NCI-H1694 treated with DMSO at 0.1 percent for 48 hours (cell line): ENCODE measurements at regions not wholly inside any gene's neighbourhood (a gene's known extent, or its start where the extent isn't known, plus 50 kb on each side); places are given as distances from the start of the nearest gene placed in this dataset.
"Not testable (repeated sequence)": the region's sequence is repeated elsewhere in the genome, so short reads cannot be mapped to it uniquely, and the experiment has no call there.

Experiments
- DNase-seq: peaks from one replicate; lab custom pipeline; 2025; lab: John Stamatoyannopoulos, UW

DNA sequence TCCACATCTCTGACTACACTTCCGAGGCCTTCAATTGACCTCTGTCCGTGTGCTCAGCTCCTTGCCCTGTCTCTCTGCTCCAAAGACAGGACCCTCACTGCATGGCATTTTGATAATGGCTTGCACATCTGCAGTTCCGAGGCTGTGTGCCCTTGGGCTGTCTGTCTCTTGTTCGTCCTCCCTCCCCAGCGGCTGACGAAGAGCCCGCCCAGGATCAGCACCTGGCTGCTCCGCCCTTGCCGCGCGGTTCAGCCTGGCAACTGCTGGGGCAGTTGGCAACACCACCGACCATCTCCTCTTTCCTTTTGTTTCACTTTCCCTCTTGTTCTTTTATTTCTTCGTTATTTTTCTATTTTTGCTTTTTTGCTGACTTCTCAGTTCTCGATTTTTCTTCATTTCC, 270.4 kb downstream of the TEX29 start:
- no peak for DNase-seq

GRCh38 chr13:111593490-111593889, 273.0 kb downstream of the TEX29 start:
- DNase-seq: not testable (repeated sequence)

DNA sequence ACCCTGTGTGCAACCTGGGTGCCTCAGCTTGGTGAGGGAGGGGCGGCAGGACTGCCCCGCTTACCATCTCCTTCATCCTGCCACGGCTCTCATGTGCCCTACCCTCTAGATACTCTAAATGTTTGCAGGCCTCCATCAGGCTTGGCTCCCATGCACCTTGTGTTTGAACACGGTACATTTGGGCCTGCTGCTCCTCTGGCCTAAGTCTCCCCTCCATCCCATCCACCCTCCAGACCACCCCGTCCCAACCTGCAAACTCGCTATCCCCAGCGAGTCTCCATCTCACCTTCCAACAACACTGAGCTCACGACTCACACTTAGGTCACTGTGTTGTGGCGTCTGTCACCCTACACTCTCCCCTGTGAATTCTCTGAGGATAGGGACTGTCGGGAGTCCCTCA, 274.2 kb downstream of the TEX29 start:
- no peak for DNase-seq

DNA sequence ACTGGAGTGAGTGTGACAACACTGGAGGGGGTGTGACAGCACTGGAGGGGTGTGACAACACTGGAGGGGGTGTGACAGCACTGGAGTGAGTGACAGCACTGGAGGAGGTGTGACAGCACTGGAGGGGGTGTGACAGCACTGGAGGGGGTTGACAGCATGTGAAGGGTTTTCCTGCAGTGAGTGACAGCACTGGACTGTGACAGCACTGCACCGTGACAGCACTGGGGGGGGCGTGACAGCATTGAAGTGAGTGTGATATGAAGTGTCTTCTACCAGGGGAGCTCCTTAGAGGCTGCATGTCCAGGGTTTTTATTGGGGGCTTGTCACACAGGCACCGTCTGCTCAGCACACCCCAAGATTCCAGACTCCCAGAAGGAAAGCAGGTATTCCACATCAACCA, 274.8 kb downstream of the TEX29 start:
- no peak for DNase-seq

- no peak for DNase-seq
Measured at GRCh38 chr13:111595791-111596190, 275.3 kb downstream of the TEX29 start.

GRCh38 chr13:111597191-111597611, 276.8 kb downstream of the TEX29 start:
- no peak for DNase-seq

DNA sequence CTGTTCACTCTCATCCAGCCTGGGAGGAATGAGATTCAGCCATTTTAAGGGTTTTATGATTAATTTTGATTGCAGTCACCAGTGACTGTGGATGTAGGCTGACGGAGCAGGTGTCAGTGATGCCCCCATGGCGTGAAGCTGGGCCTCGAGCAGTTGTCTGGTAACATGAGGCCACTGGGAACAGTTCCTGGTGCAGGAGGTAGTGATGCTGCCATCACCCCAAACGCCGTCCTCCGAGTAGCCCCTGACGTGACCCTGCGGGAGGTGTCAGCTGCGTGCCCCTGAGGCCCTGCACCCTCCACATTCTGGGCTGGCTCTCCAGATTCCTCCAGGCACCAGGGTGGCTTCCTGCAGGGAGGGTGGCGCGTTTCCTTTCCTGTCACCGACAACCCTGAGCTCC, 277.2 kb downstream of the TEX29 start:
- no peak for DNase-seq

GRCh38 chr13:111598747-111599146, 278.3 kb downstream of the TEX29 start:
- DNase-seq: no peak

GRCh38 chr13:111599791-111600190, 279.3 kb downstream of the TEX29 start:
- no peak for DNase-seq

GRCh38 chr13:111602874-111603273, 282.4 kb downstream of the TEX29 start:
- no peak for DNase-seq

- DNase-seq: no peak
Measured at GRCh38 chr13:111604097-111604496, 283.7 kb downstream of the TEX29 start.

- no peak for DNase-seq
Measured at GRCh38 chr13:111608556-111608955, 288.1 kb downstream of the TEX29 start.

DNA sequence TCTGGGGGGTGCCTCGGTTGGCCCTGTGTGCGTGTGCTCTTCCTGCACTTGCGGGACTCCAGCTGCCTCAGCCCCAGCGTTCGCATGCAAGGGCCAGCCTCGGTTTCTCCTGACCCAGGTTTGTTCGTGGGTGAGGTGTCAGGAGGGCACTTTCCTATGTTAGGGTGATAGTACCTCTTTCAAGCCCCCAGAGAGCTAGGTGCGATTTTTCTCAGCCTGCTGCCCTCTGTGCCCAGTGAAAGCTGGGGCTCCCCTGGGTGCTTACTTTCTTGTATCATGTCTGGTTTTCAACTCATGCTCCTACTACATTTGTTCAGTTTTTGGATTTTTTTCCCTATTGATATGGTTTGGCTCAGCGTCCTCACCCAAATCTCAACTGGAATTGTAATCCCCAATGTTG, 289.2 kb downstream of the TEX29 start:
- no peak for DNase-seq

- no peak for DNase-seq
Measured at GRCh38 chr13:111610081-111610480, 289.6 kb downstream of the TEX29 start.

- DNase-seq: no peak
Measured at GRCh38 chr13:111610879-111611278, 290.4 kb downstream of the TEX29 start.

DNA sequence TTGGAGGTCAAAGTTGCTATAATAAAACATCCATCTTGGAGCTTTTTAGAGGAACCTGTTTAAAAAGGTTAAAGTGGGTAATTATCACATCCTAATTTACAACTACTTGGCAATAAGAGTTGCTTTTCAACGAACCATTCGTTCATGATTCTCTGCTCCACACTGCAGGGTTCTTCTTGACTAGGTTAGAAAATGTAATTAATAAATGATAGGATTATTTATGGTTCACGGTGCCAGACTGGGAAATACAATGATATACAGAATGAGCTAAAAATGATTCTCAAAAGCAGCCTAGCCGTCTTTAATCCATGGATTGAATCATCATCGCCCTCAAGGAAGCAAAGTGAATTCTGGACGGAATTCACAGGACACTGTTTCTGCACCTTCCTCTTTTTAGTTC, 291.2 kb downstream of the TEX29 start:
- no peak for DNase-seq

GRCh38 chr13:111612886-111613285, 292.4 kb downstream of the TEX29 start:
- DNase-seq: no peak

GRCh38 chr13:111614009-111614408, 293.6 kb downstream of the TEX29 start:
- DNase-seq: no peak

GRCh38 chr13:111614613-111615012, 294.2 kb downstream of the TEX29 start:
- DNase-seq: no peak

DNA sequence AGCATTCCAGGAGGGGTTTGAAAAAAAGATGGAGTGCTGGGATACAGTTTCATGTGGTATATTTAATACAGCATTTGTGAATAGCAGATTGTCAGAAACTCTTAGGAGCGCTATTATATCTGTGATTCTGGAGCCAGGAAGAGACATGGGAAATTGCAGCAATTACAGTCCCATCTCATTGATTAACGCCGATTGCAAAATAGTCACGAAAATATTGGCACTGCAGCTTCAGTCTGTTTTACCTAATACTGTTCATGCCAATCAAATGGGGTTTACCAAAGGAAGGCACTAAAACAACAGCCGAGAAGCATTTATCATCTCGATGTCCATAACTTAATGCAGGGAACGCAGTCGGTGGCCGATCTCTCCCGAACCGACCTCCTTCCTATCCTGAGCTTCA, 295.8 kb downstream of the TEX29 start:
- DNase-seq: no peak

DNA sequence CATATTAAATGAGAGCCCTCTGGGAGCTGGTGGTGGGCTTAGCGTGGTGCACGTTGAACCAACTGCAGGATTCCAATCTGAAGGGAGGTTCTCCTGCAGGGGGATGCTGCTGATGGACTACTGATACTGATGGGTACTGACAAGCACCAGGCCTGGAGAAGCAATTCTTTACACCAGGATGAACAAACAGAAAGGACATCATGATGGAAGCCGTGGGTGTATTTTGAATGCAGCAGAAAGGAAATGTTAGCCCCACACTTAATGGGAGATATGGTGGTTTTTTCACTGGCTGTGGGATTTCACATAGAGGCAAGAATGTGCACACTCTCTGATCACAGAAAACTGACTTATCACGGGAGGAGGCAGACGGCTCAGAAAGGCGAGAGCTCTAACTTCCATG, 299.7 kb downstream of the TEX29 start:
- no peak for DNase-seq

DNA sequence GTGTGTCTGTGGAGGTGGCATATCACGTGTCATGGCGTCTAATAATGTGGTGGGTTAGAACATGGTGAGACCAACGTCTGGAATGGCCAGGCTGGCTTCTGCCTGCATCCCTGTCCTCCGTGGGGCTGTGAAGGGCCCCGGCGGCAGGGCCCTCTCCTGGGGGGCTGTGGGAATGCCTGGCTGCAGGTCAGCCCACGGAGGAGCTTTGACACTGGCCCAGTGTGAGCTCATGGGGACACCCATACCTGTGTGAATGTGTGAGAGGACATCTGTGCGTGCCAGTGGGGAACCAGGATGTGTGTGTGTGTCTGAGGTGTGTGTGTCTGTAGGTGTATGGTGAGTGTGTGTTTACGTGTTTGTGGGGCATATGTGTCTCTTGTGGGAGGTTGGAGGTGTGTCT, 300.1 kb downstream of the TEX29 start:
- no peak for DNase-seq

- no peak for DNase-seq
Measured at GRCh38 chr13:111621164-111621563, 300.7 kb downstream of the TEX29 start.

DNA sequence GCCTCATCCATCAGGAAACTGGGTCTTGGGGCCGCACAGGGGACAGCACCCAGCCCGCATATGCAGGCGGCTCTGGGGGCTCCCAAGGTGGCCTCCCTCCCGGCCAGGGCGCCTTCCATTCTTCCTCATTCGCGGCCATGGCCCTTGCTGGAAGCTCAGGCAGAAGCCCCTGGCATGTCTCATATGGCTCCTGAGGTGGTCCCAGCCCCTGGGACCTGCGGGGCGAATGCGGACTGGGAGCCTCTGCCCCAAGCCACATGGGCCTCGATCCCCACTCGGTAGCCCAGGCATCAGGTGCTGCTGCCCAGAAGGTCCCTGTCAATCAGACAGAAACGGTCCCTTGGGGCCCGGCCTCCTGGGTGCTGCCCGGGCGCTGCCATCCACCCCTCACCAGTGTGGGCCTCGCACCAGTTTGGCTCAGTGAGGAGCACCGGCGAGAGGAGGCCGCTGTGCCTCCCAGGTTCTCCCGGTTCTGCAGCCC, 301.6 kb downstream of the TEX29 start:
- DNase-seq: no peak

DNA sequence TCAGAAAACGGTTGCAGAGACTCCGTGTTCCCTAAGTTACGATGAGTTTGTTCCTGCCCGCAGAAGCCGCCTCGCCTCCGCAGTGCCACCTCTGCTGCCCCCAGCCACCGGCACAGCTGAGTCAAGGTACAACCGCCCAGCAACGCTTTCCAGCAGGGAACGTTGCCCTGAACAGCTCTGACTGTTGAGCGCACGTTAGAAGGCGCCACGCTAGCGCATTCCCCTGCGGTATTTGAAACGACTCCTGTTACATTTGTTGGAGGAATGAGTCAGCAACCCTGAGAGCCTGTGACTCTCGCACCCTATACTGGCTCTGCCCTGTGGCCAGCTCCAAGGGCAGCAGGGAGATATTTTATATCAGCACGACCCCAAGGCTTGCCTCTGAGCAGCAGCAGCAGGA, 302.8 kb downstream of the TEX29 start:
- DNase-seq: no peak
